GM12878 (cell line): ENCODE measurements at regions not wholly inside any gene's neighbourhood (a gene's known extent, or its start where the extent isn't known, plus 50 kb on each side); places are given as distances from the start of the nearest gene placed in this dataset.

Experiments used
- ATAC-seq: fragments of 200-7000 bp; cut with Tn5 transposase; 3 replicates; pipeline ENCODE4 v1.9.1; 2020; ENCODE audit warnings: mild to moderate bottlenecking, moderate library complexity
- BruUV-seq: library from RNA; stranded (reverse); fragments of 400-500 nt; replicated peaks from 2 replicates; lab custom pipeline; 2021; lab: Mats Ljungman, UMichigan
- CTCF ChIA-PET: fragments of 300-600 bp; sonication (Branson Sonifier 250); formaldehyde crosslinking; extraction: SDS; loops from one replicate; lab custom pipeline; 2021; ENCODE audit warnings: inconsistent platforms; lab: Yijun Ruan, JAX
- POLR2A ChIA-PET: fragments of 350-600 bp; formaldehyde crosslinking; extraction: SDS; loops from one replicate; lab custom pipeline; 2021; ENCODE audit warnings: inconsistent platforms; lab: Charles Lee
- RAD21 ChIA-PET: fragments of 300-600 bp; sonication (Branson Sonifier 250); formaldehyde crosslinking; loops from one replicate; lab custom pipeline; 2023; ENCODE audit warnings: antibody characterized with exemption; ENCODE audit not compliant: unreplicated experiment; lab: Charles Lee
- SMC1A ChIA-PET: fragments of 300-600 bp; sonication (Branson Sonifier 250); formaldehyde crosslinking; loops from one replicate; lab custom pipeline; 2023; ENCODE audit not compliant: unreplicated experiment, uncharacterized antibody; lab: Charles Lee
- DNase-seq: peaks from one replicate; pipeline ENCODE4 v3.0.0-alpha.2; 2011; ENCODE audit warnings: low read depth, low spot score
- FAIRE-seq: peaks from 3 replicates; lab custom pipeline; 2011; peaks lifted over from hg19 to GRCh38; lab: Jason Lieb, UNC
- H2AFZ ChIP-seq: 2 replicates; pipeline ENCODE4 v1.6.0; 2011; ENCODE audit warnings: low read depth, low read length, control low read depth; ENCODE audit not compliant: control insufficient read depth
- H3K27ac ChIP-seq: 2 replicates; pipeline ENCODE4 v1.5.1; 2011; ENCODE audit warnings: control low read depth; ENCODE audit not compliant: control insufficient read depth, insufficient read depth
- H3K27me3 ChIP-seq, 2 experiments: replicated peaks in 1 of 2; 2 replicates each; pipeline versions ENCODE4 v1.6.0 to v1.6.1; 2011; ENCODE audit warnings: low read length in 1 of 2; ENCODE audit not compliant: control insufficient read depth in 2 of 2, insufficient read depth in 2 of 2
- H3K36me3 ChIP-seq, 2 experiments: 2 replicates each; pipeline ENCODE4 v1.5.1; 2011; ENCODE audit warnings: low read length in 1 of 2; ENCODE audit not compliant: control insufficient read depth in 2 of 2, insufficient read depth in 2 of 2
- H3K4me1 ChIP-seq: 2 replicates; pipeline ENCODE4 v1.6.1; 2011; ENCODE audit warnings: mild to moderate bottlenecking, low read length, moderate library complexity, mixed read lengths; ENCODE audit not compliant: control insufficient read depth, insufficient read depth
- H3K4me2 ChIP-seq: 2 replicates; pipeline ENCODE4 v1.6.0; 2011; ENCODE audit warnings: control low read depth; ENCODE audit not compliant: control insufficient read depth, insufficient read depth
- H3K4me3 ChIP-seq: fragments of 200-600 bp; sonication (generic); 2 replicates; pipeline ENCODE4 v1.5.1; 2016
- H3K79me2 ChIP-seq: 2 replicates; pipeline ENCODE4 v1.6.0; 2011; ENCODE audit warnings: low read length; ENCODE audit not compliant: control insufficient read depth, insufficient read depth
- H3K9ac ChIP-seq: 2 replicates; pipeline ENCODE4 v1.8.0; 2011; ENCODE audit warnings: low read length, control low read depth, mixed read lengths; ENCODE audit not compliant: control insufficient read depth, insufficient read depth
- H3K9me3 ChIP-seq: replicated peaks from 3 replicates; pipeline ENCODE4 v1.5.1; 2011; ENCODE audit warnings: mild to moderate bottlenecking, low read length; ENCODE audit not compliant: control insufficient read depth, insufficient read depth
- H4K20me1 ChIP-seq: 2 replicates; pipeline ENCODE4 v1.6.0; 2011; ENCODE audit not compliant: control insufficient read depth, insufficient read depth
- CHD2 ChIP-seq: IDR thresholded peaks from 2 replicates; pipeline ENCODE4 v1.6.1; 2011; ENCODE audit warnings: low read depth, low read length, improper control_type of control experiment, borderline replicate concordance
- FOS ChIP-seq: IDR thresholded peaks from 3 replicates; pipeline ENCODE4 v1.6.1; 2011; ENCODE audit warnings: borderline replicate concordance; ENCODE audit not compliant: insufficient read length; ENCODE audit errors: extremely low read depth
- HCFC1 ChIP-seq: fragments of 150-350 bp; IDR thresholded peaks from 2 replicates; pipeline ENCODE4 v1.6.1; 2014; ENCODE audit warnings: low read length
- HDAC2 ChIP-seq: fragments of 200-600 bp; sonication (generic); IDR thresholded peaks from 2 replicates; pipeline ENCODE4 v1.6.1; 2017
- HDAC6 ChIP-seq: fragments of 200-600 bp; sonication (generic); IDR thresholded peaks from one replicate; pipeline ENCODE4 v1.8.0; 2017; ENCODE audit warnings: antibody characterized with exemption; ENCODE audit not compliant: unreplicated experiment
- MXI1 ChIP-seq: fragments of 150-350 bp; IDR thresholded peaks from 2 replicates; pipeline ENCODE4 v1.6.1; 2011; ENCODE audit warnings: low read depth, mild to moderate bottlenecking, inconsistent platforms, low read length, improper control_type of control experiment
- NFIC ChIP-seq: IDR thresholded peaks from 2 replicates; pipeline ENCODE4 v1.6.1; 2012; ENCODE audit warnings: low read depth, mild to moderate bottlenecking, inconsistent platforms, low read length, moderate library complexity
- NR2F1 ChIP-seq: fragments of 450-650 bp; conservative IDR thresholded peaks from 2 replicates; pipeline ENCODE4 v1.6.1; 2017; ENCODE audit warnings: mild to moderate bottlenecking
- RB1 ChIP-seq: fragments of 450-650 bp; formaldehyde crosslinking; IDR thresholded peaks from 2 replicates; pipeline ENCODE4 v1.6.1; 2017; ENCODE audit warnings: mild to moderate bottlenecking, borderline replicate concordance
- RCOR1 ChIP-seq: conservative IDR thresholded peaks from 2 replicates; pipeline ENCODE4 v1.6.1; 2012; ENCODE audit warnings: low read depth, low read length, improper control_type of control experiment
- SREBF2 ChIP-seq: IDR thresholded peaks from 2 replicates; pipeline ENCODE4 v1.6.1; 2012; ENCODE audit warnings: mild to moderate bottlenecking, low read length
- ZNF217 ChIP-seq: fragments of 450-650 bp; IDR thresholded peaks from 2 replicates; pipeline ENCODE4 v1.6.1; 2017; ENCODE audit warnings: antibody characterized with exemption, mild to moderate bottlenecking
- ZNF384 ChIP-seq: IDR thresholded peaks from 2 replicates; pipeline ENCODE4 v1.6.1; 2012; ENCODE audit warnings: low read depth, mild to moderate bottlenecking, low read length, improper control_type of control experiment, borderline replicate concordance
- WGBS: methylation state at CpG from one replicate; pipeline ENCODE4 v1.1.6; 2016; ENCODE audit warnings: low lambda C conversion rate; ENCODE audit not compliant: insufficient replicate concordance, insufficient coverage; ENCODE audit errors: missing lambda C conversion rate; 5-methylcytosine and 5-hydroxymethylcytosine counted together
- in situ Hi-C: fragments of 300-500 bp; cut with MboI; formaldehyde crosslinking; loops from 9 replicates; pipeline ENCODE4 v1.14.3; 2018; ENCODE audit warnings: mixed read lengths
- intact Hi-C: fragments of 100-400 bp; cut with micrococcal nuclease; formaldehyde crosslinking; loops from one replicate; pipeline ENCODE4 v1.14.2; 2022; ENCODE audit not compliant: unreplicated experiment

GRCh38 chr3:1752205-1752604 is 346.5 kb upstream of the CNTN4 start:
- 28% methylated on average over 6 of the region's 6 CpGs for WGBS
- Histone ChIP-seq H3K4me1 (no peaks in the 10 kb centered on the region), H4K20me1 (no peaks in the 10 kb centered on the region), H3K27me3 (no peaks in the 10 kb centered on the region), H3K4me2 (no peak overlapping the region), H3K27ac (no peak overlapping the region), H2AFZ (no peak overlapping the region), H3K79me2 (no peaks in the 10 kb centered on the region), H3K9ac (no peak overlapping the region), H3K36me3 (no peaks in the 10 kb centered on the region), H3K4me3 (no peak overlapping the region), H3K9me3 (no peaks in the 10 kb centered on the region)
- no peak for ATAC-seq
- ChIA-PET POLR2A (no interaction called here), CTCF (no interaction called here), SMC1A (no interaction called here), RAD21 (no interaction called here)
- DNase-seq = no peak
- intact Hi-C loops (no loop called here), in situ Hi-C loops (no loop called here)
- no peak for TF ChIP-seq HDAC2
- no peak for TF ChIP-seq CHD2
- no peak for TF ChIP-seq ZNF384
- no peak for TF ChIP-seq NR2F1
- no peak for TF ChIP-seq NFIC
- no peak for TF ChIP-seq FOS
- TF ChIP-seq RCOR1 = no peak
- no peak for TF ChIP-seq HDAC6
- TF ChIP-seq ZNF217 = no peak
- no peak for TF ChIP-seq HCFC1
- BruUV-seq = no TSS peak
- FAIRE-seq = no peak

GRCh38 chr3:1766384-1766783 is 332.3 kb upstream of the CNTN4 start:
- Histone ChIP-seq H3K4me1 (no peaks in the 10 kb centered on the region), H3K9ac (no peak overlapping the region), H3K79me2 (no peaks in the 10 kb centered on the region), H4K20me1 (no peaks in the 10 kb centered on the region), H3K9me3 (no peaks in the 10 kb centered on the region), H3K36me3 (no peaks in the 10 kb centered on the region), H3K4me2 (no peak overlapping the region), H3K27me3 (no peaks in the 10 kb centered on the region), H2AFZ (no peak overlapping the region), H3K27ac (no peak overlapping the region), H3K4me3 (no peak overlapping the region)
- 27% methylated on average over 3 of the region's 3 CpGs for WGBS
- TF ChIP-seq SREBF2 (no peak), RB1 (no peak), HDAC6 (no peak), MXI1 (no peak)
- ChIA-PET RAD21 (no interaction called here), POLR2A (no interaction called here), SMC1A (no interaction called here), CTCF (interaction anchor here (0.6 kb wide), 1 partner anchor 678 kb away, joined by 4 read pairs; no protein-coding TSS in a partner anchor)
- in situ Hi-C loops = no loop called here
- BruUV-seq = no TSS peak
- DNase-seq (no peak), FAIRE-seq (no peak), ATAC-seq (no peak)
- intact Hi-C loops = no loop called here
